ENCODE measurements at regions not wholly inside any gene's neighbourhood (a gene's known extent, or its start where the extent isn't known, plus 50 kb on each side); places are given as distances from the start of the nearest gene placed in this dataset.
"Not testable (repeated sequence)": the region's sequence is repeated elsewhere in the genome, so short reads cannot be mapped to it uniquely, and the experiment has no call there.

DNA sequence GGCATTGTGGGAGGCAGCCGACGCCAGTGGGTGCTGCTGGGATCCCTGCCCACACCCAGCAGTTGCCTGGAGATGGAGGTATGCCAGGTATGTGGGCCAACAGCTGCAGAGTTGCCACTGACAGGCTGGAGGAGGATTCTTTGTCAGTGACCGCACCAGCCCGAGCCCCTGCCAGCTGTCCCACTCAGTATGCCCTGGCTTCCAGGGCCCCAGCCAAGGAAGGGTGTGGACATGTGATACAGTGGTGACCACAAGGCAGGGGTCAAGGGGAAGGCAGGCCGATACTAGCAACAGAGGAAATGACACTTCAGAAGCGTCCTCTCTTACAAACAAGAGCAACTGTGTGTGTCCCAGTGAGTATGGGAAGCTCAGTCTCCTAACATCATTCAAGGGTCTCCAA, 185.1 kb upstream of the NOTCH2NLA start:
- not testable (repeated sequence) for TF ChIP-seq POLR2A (IDR thresholded peaks at IDR 0.05)
- TF ChIP-seq, protein P1, sequence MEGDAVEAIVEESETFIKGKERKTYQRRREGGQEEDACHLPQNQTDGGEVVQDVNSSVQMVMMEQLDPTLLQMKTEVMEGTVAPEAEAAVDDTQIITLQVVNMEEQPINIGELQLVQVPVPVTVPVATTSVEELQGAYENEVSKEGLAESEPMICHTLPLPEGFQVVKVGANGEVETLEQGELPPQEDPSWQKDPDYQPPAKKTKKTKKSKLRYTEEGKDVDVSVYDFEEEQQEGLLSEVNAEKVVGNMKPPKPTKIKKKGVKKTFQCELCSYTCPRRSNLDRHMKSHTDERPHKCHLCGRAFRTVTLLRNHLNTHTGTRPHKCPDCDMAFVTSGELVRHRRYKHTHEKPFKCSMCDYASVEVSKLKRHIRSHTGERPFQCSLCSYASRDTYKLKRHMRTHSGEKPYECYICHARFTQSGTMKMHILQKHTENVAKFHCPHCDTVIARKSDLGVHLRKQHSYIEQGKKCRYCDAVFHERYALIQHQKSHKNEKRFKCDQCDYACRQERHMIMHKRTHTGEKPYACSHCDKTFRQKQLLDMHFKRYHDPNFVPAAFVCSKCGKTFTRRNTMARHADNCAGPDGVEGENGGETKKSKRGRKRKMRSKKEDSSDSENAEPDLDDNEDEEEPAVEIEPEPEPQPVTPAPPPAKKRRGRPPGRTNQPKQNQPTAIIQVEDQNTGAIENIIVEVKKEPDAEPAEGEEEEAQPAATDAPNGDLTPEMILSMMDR (IDR thresholded peaks at IDR 0.05 in 8 of 11, conservative IDR thresholded peaks at IDR 0.05 in 3 of 11), result not testable (repeated sequence)
- peak in 1 of 3 donors; percentile 14 for TF ChIP-seq POLR2AphosphoS5 (IDR thresholded peaks at IDR 0.05)

Measured in spleen (tissue), 7 donors.